Activated CD4-positive, alpha-beta T cell treated with anti-CD3 and anti-CD28 coated beads, Interleukin-2, amount 50 U/mL, for 4 hours (primary cell): ENCODE measurements at regions not wholly inside any gene's neighbourhood (a gene's known extent, or its start where the extent isn't known, plus 50 kb on each side); places are given as distances from the start of the nearest gene placed in this dataset.
"Not testable (repeated sequence)": the region's sequence is repeated elsewhere in the genome, so short reads cannot be mapped to it uniquely, and the experiment has no call there.

ENCODE experiments used
- DNase-seq, 2 experiments: peaks; one replicate each; pipeline ENCODE4 v3.0.0-alpha.2; 2020

GRCh38 chr6:27668442-27669294 lies 195.8 kb upstream of the ZNF184 start:
- no peak for DNase-seq

DNA sequence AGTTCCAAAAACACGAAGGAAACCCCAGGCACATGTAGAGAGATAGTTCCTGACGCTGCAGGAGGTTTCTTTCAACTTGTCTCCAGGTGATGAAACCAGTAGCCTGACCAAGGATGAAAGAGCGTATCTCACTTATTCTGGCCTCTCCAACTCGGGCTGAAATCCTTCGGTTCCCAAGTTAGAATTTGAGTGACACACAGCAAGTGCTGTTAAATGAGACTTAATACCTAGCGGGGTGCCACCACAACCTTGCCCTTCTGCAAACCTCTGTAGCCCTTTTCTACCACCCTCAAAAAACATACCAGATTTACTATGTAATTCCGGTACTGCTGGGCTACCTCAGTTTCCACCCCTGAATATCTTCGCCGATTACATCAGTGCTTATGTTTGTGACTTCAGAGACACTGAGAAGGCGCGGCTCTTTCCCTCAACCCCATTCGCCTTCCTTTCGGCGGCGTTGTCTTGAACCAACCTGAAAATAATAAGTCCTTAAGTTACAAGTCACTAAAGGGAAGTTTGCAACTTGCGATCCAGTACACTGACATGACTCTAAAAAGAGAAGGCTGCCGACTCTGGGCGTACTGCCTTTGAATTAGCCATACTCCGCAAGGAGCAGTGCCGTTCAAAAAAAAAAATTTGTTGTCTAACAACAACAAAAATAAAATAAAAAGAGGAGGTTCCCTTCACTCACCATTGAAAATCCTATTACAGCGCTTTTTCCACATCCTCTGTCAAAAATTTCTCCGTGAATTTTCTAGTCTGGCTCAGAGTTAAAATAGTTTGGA lies 194.9 kb upstream of the ZNF184 start:
- DNase-seq = no peak

GRCh38 chr6:27667016-27667656 lies 194.2 kb upstream of the ZNF184 start:
- DNase-seq = no peak

- no peak for DNase-seq
Observed at GRCh38 chr6:27662769-27663168, 189.9 kb upstream of the ZNF184 start.

GRCh38 chr6:27662212-27662611 lies 189.3 kb upstream of the ZNF184 start:
- not testable (repeated sequence) for DNase-seq

DNA sequence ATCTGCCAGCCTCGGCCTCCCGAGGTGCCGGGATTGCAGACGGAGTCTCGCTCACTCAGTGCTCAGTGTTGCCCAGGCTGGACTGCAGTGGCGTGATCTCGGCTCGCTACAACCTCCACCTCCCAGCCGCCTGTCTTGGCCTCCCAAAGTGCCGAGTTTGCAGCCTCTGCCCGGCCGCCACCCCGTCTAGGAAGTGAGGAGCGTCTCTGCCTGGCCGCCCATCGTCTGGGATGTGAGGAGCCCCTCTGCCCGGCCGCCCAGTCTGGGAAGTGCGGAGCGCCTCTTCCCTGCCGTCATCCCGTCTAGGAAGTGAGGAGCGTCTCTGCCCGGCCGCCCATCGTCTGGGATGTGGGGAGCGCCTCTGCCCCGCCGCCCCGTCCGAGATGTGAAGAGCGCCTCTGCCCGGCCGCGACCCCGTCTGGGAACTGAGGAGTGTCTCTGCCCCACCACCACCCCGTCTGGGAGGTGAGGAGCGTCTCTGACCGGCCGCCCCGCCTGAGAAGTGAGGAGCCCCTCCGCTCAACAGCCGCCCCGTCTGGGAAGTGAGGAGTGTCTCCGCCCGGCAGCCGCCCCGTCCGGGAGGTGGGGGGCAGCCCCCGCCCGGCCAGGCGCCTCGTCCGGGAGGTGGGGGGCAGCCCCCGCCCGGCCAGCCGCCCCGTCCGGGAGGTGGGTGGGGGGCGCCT lies 180.4 kb upstream of the ZNF184 start:
- DNase-seq = not testable (repeated sequence)

GRCh38 chr6:27651371-27651732 lies 178.4 kb upstream of the ZNF184 start:
- no peak for DNase-seq

DNA sequence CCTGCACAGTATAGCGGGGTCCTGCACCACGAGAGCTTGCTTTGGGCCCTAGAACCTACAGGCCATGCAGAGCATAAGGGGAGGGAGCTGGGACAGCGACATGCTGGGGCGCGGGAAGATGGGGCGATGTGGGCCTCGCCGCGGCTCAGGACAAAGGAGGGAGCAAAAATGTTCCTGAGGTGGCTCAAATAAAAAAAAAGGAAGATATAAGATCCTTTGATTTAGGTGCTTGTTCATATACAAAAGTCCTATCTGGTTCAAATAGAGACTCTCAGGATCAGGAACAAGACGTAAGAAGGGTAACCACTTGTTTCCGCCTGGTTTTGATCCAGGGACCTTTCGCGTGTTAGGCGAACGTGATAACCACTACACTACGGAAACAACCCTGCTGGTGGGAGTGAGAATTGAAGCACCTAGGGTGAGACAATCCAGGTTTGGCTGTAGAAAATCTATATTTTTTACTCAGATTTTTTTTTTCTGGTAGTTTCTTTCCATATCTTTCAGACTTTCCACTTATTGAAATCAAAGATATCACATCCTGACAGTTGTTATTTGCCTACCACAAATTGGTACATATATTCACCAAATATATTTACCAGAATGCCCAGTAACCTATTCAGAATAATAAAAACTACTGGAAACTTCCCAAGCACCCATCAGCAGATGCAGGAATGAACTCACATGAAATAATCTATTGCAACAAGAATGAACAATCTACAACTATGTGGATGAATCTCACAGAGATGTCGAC lies 177.9 kb upstream of the ZNF184 start:
- no peak for DNase-seq

DNA sequence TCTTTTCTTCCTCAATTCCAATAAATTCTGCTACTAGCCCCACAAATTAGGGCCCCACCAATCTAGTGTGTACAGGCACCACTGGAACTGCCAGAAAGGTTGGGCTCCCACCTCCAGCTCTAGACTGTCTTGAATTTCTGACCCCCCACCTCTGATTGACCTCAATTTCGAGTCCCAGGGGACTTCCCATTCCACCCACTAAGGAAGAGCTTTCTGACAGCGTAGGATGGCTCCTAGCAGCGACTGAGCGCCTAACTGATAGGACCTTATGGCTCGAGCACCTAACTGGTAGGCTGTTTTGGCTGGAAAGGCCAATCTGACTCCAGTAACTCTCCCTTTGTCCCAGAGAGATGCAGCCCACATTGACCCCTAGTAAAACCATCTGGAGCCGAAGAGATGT lies 171.6 kb upstream of the ZNF184 start:
- no peak for DNase-seq

GRCh38 chr6:27642744-27643456 lies 170.0 kb upstream of the ZNF184 start:
- DNase-seq = no peak

DNA sequence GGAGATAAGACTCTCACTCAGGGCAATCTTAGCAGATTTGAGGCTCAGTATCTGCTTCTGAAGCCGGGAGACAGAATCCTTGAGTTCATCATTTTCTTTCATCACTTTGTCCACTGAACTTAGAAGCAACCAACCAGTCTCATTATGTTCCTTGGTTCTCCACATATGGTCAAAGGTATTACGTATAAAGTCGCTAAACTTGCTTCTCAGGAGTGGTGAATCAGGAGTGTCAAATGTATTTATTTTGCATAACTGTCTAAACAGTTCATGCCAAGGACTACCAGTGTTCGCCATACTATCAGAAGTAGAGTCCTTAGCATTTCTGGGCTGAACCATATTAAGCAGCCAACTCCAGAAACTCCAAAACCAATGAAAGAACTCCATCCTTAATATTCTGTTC lies 163.0 kb upstream of the ZNF184 start:
- DNase-seq = not testable (repeated sequence)

- not testable (repeated sequence) for DNase-seq
Observed at GRCh38 chr6:27633221-27633688, 160.3 kb upstream of the ZNF184 start.

GRCh38 chr6:27631609-27631916 lies 158.7 kb upstream of the ZNF184 start:
- no peak for DNase-seq

DNA sequence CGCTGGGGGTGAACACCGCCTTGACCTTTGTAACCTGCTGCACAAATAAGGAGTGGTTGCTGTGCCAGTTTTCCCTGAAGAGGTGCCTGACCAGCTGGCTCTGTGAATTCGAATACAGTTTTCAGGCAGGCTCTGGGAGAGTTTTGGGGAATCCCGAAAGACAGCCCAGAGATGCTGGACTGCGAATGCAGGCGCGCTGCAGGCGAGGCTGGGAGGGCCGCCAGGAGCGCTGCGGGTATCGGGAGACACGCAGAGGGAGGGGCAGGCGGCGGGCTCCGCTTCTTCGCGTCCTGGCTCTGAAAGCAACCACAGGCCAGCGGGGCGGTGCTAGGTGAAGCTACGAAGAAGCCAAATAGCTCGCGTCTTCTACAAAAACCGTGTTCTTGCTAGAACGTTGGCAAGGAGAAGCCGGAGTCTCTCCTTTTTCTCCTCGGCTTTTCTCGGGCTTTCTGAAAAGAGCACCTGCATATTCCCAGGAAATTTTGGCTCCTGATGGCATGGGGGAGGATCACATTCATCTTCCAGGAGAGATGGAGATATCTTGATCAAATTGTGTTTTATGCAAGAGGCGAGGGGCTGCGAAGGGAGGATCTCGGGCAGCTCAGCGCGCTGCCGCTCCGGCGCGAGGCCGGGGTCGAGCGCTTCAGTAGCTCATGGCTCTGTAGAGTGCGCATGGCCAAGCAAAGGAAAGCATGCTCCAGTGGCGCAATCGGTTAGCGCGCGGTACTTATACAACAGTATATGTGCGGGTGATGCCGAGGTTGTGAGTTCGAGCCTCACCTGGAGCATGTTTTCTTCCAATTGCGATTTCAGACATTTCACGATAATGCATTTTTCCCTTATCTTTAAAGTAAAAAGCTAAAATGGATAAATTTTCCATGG lies 158.1 kb upstream of the ZNF184 start:
- DNase-seq = no peak

DNA sequence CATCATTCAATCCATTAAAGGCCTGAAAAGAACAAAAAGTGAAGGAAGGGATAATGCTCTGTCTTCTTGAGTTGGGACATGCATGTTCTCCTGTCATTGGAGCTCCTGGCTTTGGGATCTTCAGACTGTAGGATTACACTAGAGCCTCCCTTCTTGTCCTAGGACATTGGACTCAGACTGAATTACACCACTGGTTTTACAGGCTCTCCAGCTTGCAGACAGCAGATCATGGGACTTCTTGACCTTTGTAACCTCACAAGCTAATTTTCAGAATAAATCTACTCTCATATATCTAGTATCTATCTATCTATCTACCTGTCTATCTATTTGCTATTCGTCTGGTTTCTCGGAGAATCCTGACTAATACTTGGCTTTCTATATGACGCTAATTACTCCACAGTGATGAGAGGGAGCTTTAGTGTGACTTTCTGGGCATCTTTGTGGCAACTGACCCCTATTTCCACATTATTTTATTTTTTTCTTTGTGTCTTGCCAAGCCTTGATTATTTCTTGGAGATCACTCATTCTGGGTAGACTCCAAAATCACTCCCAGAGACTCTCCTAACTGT lies 151.9 kb upstream of the ZNF184 start:
- no peak for DNase-seq

DNA sequence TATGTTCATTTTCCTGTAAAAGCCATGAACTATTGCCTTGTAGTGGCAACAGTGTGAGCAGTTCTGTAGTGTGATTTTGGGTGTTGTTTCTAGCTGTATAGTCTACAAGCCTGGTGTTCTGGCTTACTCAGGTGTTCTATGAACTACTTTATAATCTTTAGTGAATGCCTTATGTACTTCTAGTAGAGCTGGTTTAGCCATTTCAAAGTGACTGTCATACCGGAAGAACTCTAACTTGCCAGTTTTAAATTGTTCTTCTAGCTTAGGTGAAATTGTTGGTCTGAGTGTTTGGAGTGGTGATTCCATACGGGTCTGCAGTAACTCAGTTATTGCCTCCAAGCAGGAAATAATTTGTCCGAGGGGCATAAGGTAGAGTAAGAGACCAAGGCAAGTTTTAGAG lies 150.2 kb upstream of the ZNF184 start:
- DNase-seq = no peak

GRCh38 chr6:27619436-27619835 lies 146.5 kb upstream of the ZNF184 start:
- no peak for DNase-seq

- DNase-seq = no peak
Observed at GRCh38 chr6:27617700-27618689, 145.1 kb upstream of the ZNF184 start.
